22Rv1 (cell line): ENCODE measurements at regions not wholly inside any gene's neighbourhood (a gene's known extent, or its start where the extent isn't known, plus 50 kb on each side); places are given as distances from the start of the nearest gene placed in this dataset.

Experiments used
- CTCF ChIP-seq: fragments of 450-650 bp; IDR thresholded peaks from 2 replicates; pipeline ENCODE4 v1.5.1; 2017; ENCODE audit warnings: mild to moderate bottlenecking
- ZFX ChIP-seq: fragments of 450-650 bp; IDR thresholded peaks from 2 replicates; pipeline ENCODE4 v1.6.1; 2017; ENCODE audit warnings: antibody characterized with exemption, borderline replicate concordance

- TF ChIP-seq CTCF (no peak), ZFX (no peak)
Observed at GRCh38 chr18:75530118-75530517, 102.6 kb upstream of the SMIM21 start.
